ENCODE measurements at regions not wholly inside any gene's neighbourhood (a gene's known extent, or its start where the extent isn't known, plus 50 kb on each side); places are given as distances from the start of the nearest gene placed in this dataset.

DNA sequence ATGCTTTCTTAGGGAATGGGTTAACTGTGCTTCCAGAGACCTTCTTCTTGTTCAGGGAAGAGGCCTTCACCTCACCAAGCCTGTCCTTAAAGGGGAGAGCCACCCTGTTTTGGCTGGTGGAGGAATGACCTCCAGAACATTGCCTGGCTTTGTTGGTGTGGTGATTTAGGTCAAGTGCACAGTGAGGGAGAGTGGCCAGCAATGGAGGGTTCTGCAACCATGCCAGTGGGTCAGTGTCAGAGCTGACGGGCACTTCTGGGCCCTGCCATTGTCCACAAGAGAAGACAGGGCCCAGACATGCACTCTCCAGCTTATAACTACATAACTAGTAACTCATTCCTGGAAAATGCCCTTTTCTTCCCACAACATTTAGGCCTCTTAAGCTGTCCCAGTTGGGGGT, 238.5 kb upstream of the AKR1E2 start:
- TF ChIP-seq, protein P1, sequence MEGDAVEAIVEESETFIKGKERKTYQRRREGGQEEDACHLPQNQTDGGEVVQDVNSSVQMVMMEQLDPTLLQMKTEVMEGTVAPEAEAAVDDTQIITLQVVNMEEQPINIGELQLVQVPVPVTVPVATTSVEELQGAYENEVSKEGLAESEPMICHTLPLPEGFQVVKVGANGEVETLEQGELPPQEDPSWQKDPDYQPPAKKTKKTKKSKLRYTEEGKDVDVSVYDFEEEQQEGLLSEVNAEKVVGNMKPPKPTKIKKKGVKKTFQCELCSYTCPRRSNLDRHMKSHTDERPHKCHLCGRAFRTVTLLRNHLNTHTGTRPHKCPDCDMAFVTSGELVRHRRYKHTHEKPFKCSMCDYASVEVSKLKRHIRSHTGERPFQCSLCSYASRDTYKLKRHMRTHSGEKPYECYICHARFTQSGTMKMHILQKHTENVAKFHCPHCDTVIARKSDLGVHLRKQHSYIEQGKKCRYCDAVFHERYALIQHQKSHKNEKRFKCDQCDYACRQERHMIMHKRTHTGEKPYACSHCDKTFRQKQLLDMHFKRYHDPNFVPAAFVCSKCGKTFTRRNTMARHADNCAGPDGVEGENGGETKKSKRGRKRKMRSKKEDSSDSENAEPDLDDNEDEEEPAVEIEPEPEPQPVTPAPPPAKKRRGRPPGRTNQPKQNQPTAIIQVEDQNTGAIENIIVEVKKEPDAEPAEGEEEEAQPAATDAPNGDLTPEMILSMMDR (IDR thresholded peaks at IDR 0.05; ENCODE audit: control insufficient read depth, insufficient read depth, low read depth, low read length, missing control alignments), result no peak
- H3K4me3 ChIP-seq (ENCODE audit: control insufficient read depth, low read depth, low read length), result no peak overlapping the region
- DNase-seq (ENCODE audit: low read depth), result no peak

DNA sequence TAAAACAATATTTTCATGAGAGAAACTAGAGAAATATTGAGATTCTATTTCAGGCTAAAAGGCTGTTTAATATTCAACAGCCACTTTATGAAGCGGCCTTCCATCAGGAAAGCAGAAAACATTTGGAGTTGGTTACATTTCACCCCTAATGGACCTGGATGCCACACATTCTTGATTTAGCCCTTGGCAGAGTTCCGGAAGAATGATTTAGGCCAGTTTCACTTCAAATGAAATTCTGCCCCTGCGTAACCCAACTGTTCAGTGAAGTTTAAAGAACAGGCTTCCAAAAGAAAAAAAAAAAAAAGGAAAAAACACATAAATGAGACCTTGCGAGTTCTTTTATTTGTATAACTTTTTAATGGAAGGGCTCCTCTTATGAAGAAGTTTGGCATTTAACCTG, 239.2 kb upstream of the AKR1E2 start:
- TF ChIP-seq, protein P1 (IDR thresholded peaks at IDR 0.05; ENCODE audit: control insufficient read depth, insufficient read depth, low read depth, low read length, missing control alignments), result no peak
- H3K4me3 ChIP-seq (ENCODE audit: control insufficient read depth, low read depth, low read length), result no peak overlapping the region
- DNase-seq (ENCODE audit: low read depth), result peak; percentile 17

DNA sequence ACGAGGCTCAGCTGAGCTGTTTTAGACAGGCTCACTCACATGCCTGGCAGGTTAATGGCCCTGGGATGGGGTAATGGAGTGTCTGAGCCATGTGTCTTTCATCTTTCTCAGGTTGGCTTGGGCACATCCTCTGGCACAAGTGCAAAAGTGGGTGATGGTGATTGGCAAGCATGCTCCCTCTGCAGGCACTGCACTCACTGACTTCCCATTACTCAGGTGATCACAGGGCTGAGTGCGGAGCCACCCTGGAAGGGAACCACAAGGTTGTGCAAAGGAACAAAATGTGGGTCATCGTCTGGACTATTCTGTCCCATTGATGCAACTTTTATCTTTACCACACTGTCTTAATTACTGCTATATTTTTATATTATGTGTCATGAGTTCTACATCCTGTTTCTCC, 244.1 kb upstream of the AKR1E2 start:
- TF ChIP-seq, protein P1 (IDR thresholded peaks at IDR 0.05; ENCODE audit: control insufficient read depth, insufficient read depth, low read depth, low read length, missing control alignments), result no peak
- no peak overlapping the region for H3K4me3 ChIP-seq (ENCODE audit: control insufficient read depth, low read depth, low read length)
- no peak for DNase-seq (ENCODE audit: low read depth)

DNA sequence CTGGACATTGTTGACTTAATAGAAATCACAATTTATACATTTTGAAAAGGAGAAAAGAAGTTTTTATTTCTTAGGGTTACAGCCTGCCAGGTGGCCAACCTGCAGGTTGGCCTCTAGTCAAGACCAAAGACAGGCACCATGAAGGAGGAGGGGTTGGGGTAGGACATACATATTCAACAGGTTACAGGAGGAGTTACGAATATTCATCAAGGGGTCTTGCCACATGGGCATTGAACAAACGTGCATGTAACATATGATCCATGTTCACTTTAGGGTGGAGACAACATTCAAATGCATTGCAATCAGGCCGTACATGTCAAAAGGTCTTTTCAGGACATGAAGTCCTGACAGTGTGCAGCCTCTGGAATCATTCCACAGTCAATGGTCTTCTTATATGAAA, 246.2 kb upstream of the AKR1E2 start:
- DNase-seq (ENCODE audit: low read depth), result no peak
- TF ChIP-seq, protein P1 (IDR thresholded peaks at IDR 0.05; ENCODE audit: control insufficient read depth, insufficient read depth, low read depth, low read length, missing control alignments), result no peak
- no peak overlapping the region for H3K4me3 ChIP-seq (ENCODE audit: control insufficient read depth, low read depth, low read length)

DNA sequence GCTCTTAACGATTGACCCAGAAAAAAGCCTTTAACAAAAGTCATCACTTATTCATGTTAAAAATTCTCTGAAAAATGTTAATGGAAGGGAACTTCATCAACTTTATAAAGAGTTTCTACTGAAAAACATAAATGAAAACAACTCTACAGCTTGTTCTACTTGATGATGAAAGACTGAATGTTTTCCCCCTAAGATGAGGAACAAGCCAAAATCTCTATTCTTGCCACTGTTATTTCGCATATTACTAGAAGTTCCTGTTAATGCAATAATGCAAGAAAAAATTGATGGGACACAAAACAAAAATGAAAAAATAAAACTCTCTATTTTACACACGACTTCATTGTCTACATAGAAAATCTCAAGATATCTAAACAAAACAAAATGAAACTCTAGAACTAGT, 249.8 kb upstream of the AKR1E2 start:
- no peak overlapping the region for H3K4me3 ChIP-seq (ENCODE audit: control insufficient read depth, low read depth, low read length)
- DNase-seq (ENCODE audit: low read depth), result no peak
- TF ChIP-seq, protein P1 (IDR thresholded peaks at IDR 0.05; ENCODE audit: control insufficient read depth, insufficient read depth, low read depth, low read length, missing control alignments), result no peak

DNA sequence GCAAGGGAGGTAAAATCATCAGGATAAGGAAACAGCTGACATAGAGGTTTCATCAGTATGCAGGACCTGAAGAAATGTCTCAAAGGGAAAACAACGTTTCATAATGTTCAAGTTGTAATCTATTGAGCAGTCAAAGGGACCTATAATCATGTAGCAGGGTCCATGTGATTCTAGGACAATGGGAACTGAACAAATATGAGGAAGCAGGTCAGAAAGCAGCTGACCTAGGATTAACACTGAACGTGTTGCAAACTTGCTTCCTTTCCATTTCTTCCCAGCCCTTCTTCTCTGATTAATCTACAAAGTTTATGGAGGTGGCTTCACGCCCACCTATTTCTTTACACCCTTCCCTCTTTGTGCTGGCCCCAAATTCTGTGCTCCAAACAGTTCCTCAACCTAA, 256.9 kb upstream of the AKR1E2 start:
- H3K4me3 ChIP-seq (ENCODE audit: control insufficient read depth, low read depth, low read length), result no peak overlapping the region
- no peak for DNase-seq (ENCODE audit: low read depth)
- TF ChIP-seq, protein P1 (IDR thresholded peaks at IDR 0.05; ENCODE audit: control insufficient read depth, insufficient read depth, low read depth, low read length, missing control alignments), result no peak

DNA sequence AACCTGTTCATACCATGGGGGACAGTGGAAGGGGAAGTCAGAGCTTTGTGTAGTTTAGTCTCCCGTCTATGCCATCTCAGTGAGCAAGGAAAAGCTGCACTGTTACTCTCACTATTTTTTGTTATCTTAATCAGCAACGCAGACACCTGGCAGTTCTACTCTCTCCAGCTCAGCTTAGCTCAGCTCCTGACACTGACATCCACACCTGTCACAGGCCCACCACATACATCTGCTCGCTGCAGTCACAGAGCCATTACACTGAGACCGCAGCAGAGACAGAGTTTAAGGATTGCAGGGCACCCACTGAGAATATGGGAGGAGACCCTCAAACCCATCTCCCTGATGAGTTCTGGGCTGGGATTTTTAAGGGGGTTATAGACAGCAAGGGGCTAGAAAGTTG, 257.3 kb upstream of the AKR1E2 start:
- TF ChIP-seq, protein P1 (IDR thresholded peaks at IDR 0.05; ENCODE audit: control insufficient read depth, insufficient read depth, low read depth, low read length, missing control alignments), result no peak
- no peak for DNase-seq (ENCODE audit: low read depth)
- H3K4me3 ChIP-seq (ENCODE audit: control insufficient read depth, low read depth, low read length), result no peak overlapping the region

All from AG09309 (cell line).